ENCODE measurements at regions not wholly inside any gene's neighbourhood (a gene's known extent, or its start where the extent isn't known, plus 50 kb on each side); places are given as distances from the start of the nearest gene placed in this dataset.

DNA sequence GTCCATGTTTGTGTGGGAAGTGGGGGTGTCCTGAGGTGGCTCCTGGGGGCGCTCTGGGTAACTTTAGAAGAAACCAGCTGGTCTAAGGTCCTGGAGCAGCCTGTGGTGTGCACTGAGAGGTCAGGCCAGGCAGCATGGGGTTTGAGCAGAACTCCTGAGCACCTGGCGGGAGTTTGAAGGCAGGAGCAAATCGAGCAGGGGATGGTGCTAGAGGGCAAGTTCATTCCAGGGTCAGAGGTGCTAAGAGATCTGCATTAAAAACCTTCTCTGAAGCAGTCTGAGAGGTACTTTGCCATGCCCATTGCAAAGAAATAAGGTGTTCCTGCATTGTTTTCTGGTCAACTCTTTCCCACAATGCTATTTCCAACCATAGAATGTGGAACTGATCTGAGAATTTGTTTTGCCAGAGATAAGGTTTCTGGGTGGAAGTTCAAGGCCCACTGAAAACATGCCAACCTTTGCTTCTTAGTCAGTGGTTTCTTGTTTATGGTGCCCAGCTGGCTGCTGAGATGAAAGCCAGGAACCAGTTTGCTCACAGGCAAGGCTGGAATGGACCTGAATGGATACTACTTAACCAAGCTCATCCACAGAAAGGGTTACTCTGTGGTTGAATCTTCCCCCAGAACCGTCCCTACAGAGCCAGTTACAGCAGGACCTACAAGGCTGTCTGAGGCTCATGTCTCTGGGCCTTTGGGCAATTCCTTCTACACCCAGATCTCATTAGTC is 136.3 kb upstream of the TMEM72 start:
- intact Hi-C loops (cut with micrococcal nuclease), result no loop called here
- Mint-ChIP-seq H3K36me3 (no peaks in the 10 kb centered on the region), H3K27ac (no peak overlapping the region), H3K9me3 (no peaks in the 10 kb centered on the region), H3K27me3 (ENCODE audit: low read depth in 2 of 2) (peaks cover 0 to 14% of the 10 kb centered on the region in 2 donors), H3K4me3 (no peak overlapping the region), H3K4me1 (no peaks in the 10 kb centered on the region)
- WGBS (ENCODE audit: insufficient coverage), result 68% methylated on average over 4 of the region's 4 CpGs
- no peaks in the 10 kb centered on the region for H3K36me3 ChIP-seq (ENCODE audit: control insufficient read depth, insufficient read depth, low read length)
- DNase-seq, result no peak
- no peak overlapping the region for H3K4me3 ChIP-seq (ENCODE audit: low read length)
- H3K9me3 ChIP-seq (ENCODE audit: control insufficient read depth, insufficient read depth, low read length), result no peaks in the 10 kb centered on the region
- TF ChIP-seq, protein P1, sequence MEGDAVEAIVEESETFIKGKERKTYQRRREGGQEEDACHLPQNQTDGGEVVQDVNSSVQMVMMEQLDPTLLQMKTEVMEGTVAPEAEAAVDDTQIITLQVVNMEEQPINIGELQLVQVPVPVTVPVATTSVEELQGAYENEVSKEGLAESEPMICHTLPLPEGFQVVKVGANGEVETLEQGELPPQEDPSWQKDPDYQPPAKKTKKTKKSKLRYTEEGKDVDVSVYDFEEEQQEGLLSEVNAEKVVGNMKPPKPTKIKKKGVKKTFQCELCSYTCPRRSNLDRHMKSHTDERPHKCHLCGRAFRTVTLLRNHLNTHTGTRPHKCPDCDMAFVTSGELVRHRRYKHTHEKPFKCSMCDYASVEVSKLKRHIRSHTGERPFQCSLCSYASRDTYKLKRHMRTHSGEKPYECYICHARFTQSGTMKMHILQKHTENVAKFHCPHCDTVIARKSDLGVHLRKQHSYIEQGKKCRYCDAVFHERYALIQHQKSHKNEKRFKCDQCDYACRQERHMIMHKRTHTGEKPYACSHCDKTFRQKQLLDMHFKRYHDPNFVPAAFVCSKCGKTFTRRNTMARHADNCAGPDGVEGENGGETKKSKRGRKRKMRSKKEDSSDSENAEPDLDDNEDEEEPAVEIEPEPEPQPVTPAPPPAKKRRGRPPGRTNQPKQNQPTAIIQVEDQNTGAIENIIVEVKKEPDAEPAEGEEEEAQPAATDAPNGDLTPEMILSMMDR (IDR thresholded peaks at IDR 0.05), result no peak
- no peak for ATAC-seq
- no peak overlapping the region for H3K27ac ChIP-seq (ENCODE audit: low read length)
- H3K27me3 ChIP-seq (ENCODE audit: control insufficient read depth, insufficient read depth, low read length), result no peaks in the 10 kb centered on the region
- H3K4me1 ChIP-seq (ENCODE audit: control insufficient read depth, insufficient read depth, low read length), result no peaks in the 10 kb centered on the region

DNA sequence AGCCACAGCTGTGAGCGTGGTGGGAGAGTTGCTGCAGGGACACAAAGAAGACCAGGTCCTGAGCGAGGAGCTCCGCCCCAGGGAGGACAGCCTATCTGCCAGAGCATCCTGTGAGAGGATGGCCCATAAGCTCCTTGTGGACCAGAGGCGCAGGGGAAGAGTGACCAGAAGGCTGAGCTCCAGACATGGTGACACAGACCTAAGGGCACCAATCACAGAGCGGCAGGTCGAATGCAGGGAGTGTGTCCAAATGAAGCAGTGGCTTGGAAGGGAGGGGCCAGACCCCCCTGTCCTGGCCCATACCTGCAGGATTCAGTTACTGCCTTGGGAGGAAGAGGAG is 135.8 kb upstream of the TMEM72 start:
- no peaks in the 10 kb centered on the region for H3K27me3 ChIP-seq (ENCODE audit: control insufficient read depth, insufficient read depth, low read length)
- 92% methylated on average over 6 of the region's 6 CpGs for WGBS (ENCODE audit: insufficient coverage)
- H3K36me3 ChIP-seq (ENCODE audit: control insufficient read depth, insufficient read depth, low read length), result no peaks in the 10 kb centered on the region
- Mint-ChIP-seq H3K36me3 (no peaks in the 10 kb centered on the region), H3K27ac (no peak overlapping the region), H3K4me1 (no peaks in the 10 kb centered on the region), H3K27me3 (ENCODE audit: low read depth in 2 of 2) (peaks cover 0 to 19% of the 10 kb centered on the region in 2 donors), H3K9me3 (no peaks in the 10 kb centered on the region), H3K4me3 (no peak overlapping the region)
- H3K4me3 ChIP-seq (ENCODE audit: low read length), result no peak overlapping the region
- ATAC-seq (no peak), DNase-seq (no peak)
- intact Hi-C loops (cut with micrococcal nuclease), result no loop called here
- no peak overlapping the region for H3K27ac ChIP-seq (ENCODE audit: low read length)
- TF ChIP-seq, protein P1 (IDR thresholded peaks at IDR 0.05), result no peak
- H3K4me1 ChIP-seq (ENCODE audit: control insufficient read depth, insufficient read depth, low read length), result no peaks in the 10 kb centered on the region
- H3K9me3 ChIP-seq (ENCODE audit: control insufficient read depth, insufficient read depth, low read length), result no peaks in the 10 kb centered on the region

DNA sequence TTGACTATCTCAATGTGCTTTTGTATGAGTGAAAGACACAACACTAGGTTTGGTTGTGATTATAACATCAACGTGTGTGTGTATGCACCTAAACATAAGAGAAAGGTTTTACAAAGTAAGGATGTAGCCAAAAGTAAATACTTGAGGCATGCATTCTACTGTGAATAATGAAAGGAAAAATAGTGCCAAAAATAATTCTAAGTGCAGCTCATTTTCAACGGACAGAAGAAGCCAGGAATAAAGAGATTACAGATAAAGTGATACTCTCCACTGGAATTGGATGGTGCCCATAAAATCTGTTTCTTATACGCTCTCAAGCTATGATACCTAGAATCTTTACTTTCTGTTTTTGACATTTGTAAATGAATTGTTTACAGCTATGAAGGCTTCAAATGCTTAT is 135.0 kb upstream of the TMEM72 start:
- H3K27ac ChIP-seq (ENCODE audit: low read length), result no peak overlapping the region
- intact Hi-C loops (cut with micrococcal nuclease), result no loop called here
- no peak overlapping the region for H3K4me3 ChIP-seq (ENCODE audit: low read length)
- TF ChIP-seq, protein P1 (IDR thresholded peaks at IDR 0.05), result no peak
- no peaks in the 10 kb centered on the region for H3K36me3 Mint-ChIP-seq
- no peaks in the 10 kb centered on the region for H3K9me3 ChIP-seq (ENCODE audit: control insufficient read depth, insufficient read depth, low read length)
- H3K9me3 Mint-ChIP-seq, result no peaks in the 10 kb centered on the region
- DNase-seq (no peak), ATAC-seq (no peak)
- H3K4me3 Mint-ChIP-seq, result no peak overlapping the region
- H3K27ac Mint-ChIP-seq, result no peak overlapping the region
- H3K27me3 ChIP-seq (ENCODE audit: control insufficient read depth, insufficient read depth, low read length), result no peaks in the 10 kb centered on the region
- 89% methylated on average over 3 of the region's 3 CpGs for WGBS (ENCODE audit: insufficient coverage)
- no peaks in the 10 kb centered on the region for H3K4me1 Mint-ChIP-seq
- H3K36me3 ChIP-seq (ENCODE audit: control insufficient read depth, insufficient read depth, low read length), result no peaks in the 10 kb centered on the region
- H3K4me1 ChIP-seq (ENCODE audit: control insufficient read depth, insufficient read depth, low read length), result no peaks in the 10 kb centered on the region
- peaks cover 0 to 27% of the 10 kb centered on the region in 2 donors for H3K27me3 Mint-ChIP-seq (ENCODE audit: low read depth in 2 of 2)

DNA sequence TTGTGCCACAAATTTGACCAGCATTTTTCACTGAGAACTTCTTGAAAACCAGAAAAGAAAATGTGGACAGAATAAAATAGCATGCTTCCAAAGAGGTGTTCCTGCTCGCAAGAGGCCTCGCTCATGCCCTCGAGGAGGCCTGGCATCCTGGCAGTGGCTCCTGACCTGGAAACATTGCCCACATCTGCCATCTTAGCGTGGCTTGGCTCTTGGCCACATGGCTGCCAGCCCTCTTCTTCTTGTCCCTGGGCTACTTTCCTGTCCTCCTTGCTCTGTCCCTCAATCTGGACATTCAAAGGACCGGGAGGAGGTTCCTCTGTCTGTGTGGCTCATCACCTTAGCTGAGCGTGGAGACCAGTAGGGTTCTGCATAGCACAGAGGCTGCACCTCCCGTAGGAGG is 131.6 kb upstream of the TMEM72 start:
- H3K27me3 Mint-ChIP-seq (ENCODE audit: low read depth in 2 of 2), result peaks cover 3 to 34% of the 10 kb centered on the region in 2 donors
- H3K27ac ChIP-seq (ENCODE audit: low read length), result no peak overlapping the region
- H3K4me3 Mint-ChIP-seq, result no peak overlapping the region
- H3K36me3 ChIP-seq (ENCODE audit: control insufficient read depth, insufficient read depth, low read length), result no peaks in the 10 kb centered on the region
- no peaks in the 10 kb centered on the region for H3K4me1 Mint-ChIP-seq
- intact Hi-C loops (cut with micrococcal nuclease), result no loop called here
- 78% methylated on average over 7 of the region's 7 CpGs for WGBS (ENCODE audit: insufficient coverage)
- TF ChIP-seq, protein P1 (IDR thresholded peaks at IDR 0.05), result no peak
- H3K9me3 Mint-ChIP-seq, result no peaks in the 10 kb centered on the region
- H3K4me1 ChIP-seq (ENCODE audit: control insufficient read depth, insufficient read depth, low read length), result no peaks in the 10 kb centered on the region
- no peaks in the 10 kb centered on the region for H3K36me3 Mint-ChIP-seq
- H3K9me3 ChIP-seq (ENCODE audit: control insufficient read depth, insufficient read depth, low read length), result no peaks in the 10 kb centered on the region
- DNase-seq (no peak), ATAC-seq (no peak)
- no peaks in the 10 kb centered on the region for H3K27me3 ChIP-seq (ENCODE audit: control insufficient read depth, insufficient read depth, low read length)
- no peak overlapping the region for H3K4me3 ChIP-seq (ENCODE audit: low read length)
- no peak overlapping the region for H3K27ac Mint-ChIP-seq

Data from natural killer cell (primary cell).